Activated naive CD8-positive, alpha-beta T cell treated with anti-CD3 and anti-CD28 coated beads, Interleukin-2, amount 50 U/mL, for 24 hours (primary cell): ENCODE measurements at regions not wholly inside any gene's neighbourhood (a gene's known extent, or its start where the extent isn't known, plus 50 kb on each side); places are given as distances from the start of the nearest gene placed in this dataset.
"Not testable (repeated sequence)": the region's sequence is repeated elsewhere in the genome, so short reads cannot be mapped to it uniquely, and the experiment has no call there.

ENCODE experiments used
- ATAC-seq: fragments of 150-1000 bp; cut with Tn5 transposase; one replicate; pipeline ENCODE4 v1.10.0; 2021
- DNase-seq: peaks from one replicate; pipeline ENCODE4 v3.0.0; 2021
- H3K27ac Mint-ChIP-seq: one replicate; pipeline ENCODE4 v1.8.0; 2021; ENCODE audit warnings: mild to moderate bottlenecking, mixed read lengths
- H3K27me3 Mint-ChIP-seq: one replicate; pipeline ENCODE4 v1.8.0; 2021; ENCODE audit warnings: mixed read lengths
- H3K36me3 Mint-ChIP-seq: one replicate; pipeline ENCODE4 v1.8.0; 2021; ENCODE audit warnings: low read depth, mixed read lengths
- H3K4me1 Mint-ChIP-seq: one replicate; pipeline ENCODE4 v1.8.0; 2021; ENCODE audit warnings: mixed read lengths
- H3K4me3 Mint-ChIP-seq: one replicate; pipeline ENCODE4 v1.8.0; 2021; ENCODE audit warnings: mild to moderate bottlenecking, moderate library complexity, mixed read lengths
- H3K9me3 Mint-ChIP-seq: one replicate; pipeline ENCODE4 v1.8.0; 2021; ENCODE audit warnings: mixed read lengths

DNA sequence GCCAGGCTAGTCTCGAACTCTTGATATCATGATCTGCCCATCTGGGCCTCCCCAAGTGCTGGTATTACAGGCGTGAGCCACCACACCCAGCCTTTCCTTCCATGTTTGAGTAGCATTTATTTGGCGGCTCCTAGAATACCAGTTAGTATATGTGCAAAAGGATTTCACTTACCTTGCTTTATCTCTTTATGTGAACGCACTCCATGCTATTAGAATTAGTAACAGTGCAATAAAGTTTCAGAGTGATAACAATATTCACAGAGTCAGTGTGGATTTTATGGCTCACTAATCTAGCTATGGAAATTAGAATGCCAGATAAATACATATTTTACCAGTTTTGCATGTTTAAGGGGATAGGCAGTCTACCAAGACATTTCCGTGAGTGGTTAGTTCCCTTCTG lies 74.4 kb upstream of the NIPBL start:
- peaks cover 2% of the 10 kb centered on the region for H3K27me3 Mint-ChIP-seq
- no peaks in the 10 kb centered on the region for H3K9me3 Mint-ChIP-seq
- H3K27ac Mint-ChIP-seq: no peak overlapping the region

GRCh38 chr5:36813249-36813648 lies 63.3 kb upstream of the NIPBL start:
- not testable (repeated sequence) for H3K4me1 Mint-ChIP-seq, ATAC-seq

More for the DNA sequence above, 74.4 kb upstream of the NIPBL start:
- DNase-seq: no peak
- H3K4me1 Mint-ChIP-seq: no peaks in the 10 kb centered on the region
- no peaks in the 10 kb centered on the region for H3K36me3 Mint-ChIP-seq
- H3K4me3 Mint-ChIP-seq: no peak overlapping the region
- no peak for ATAC-seq

GRCh38 chr5:36815871-36816270 lies 60.7 kb upstream of the NIPBL start:
- no peaks in the 10 kb centered on the region for H3K9me3 Mint-ChIP-seq
- DNase-seq (no peak), ATAC-seq (no peak)
- no peaks in the 10 kb centered on the region for H3K36me3 Mint-ChIP-seq
- no peak overlapping the region for H3K4me3 Mint-ChIP-seq
- H3K27me3 Mint-ChIP-seq: peaks cover 8% of the 10 kb centered on the region
- no peaks in the 10 kb centered on the region for H3K4me1 Mint-ChIP-seq
- no peak overlapping the region for H3K27ac Mint-ChIP-seq

More at GRCh38 chr5:36813249-36813648, 63.3 kb upstream of the NIPBL start:
- DNase-seq, H3K36me3 Mint-ChIP-seq, H3K4me3 Mint-ChIP-seq, H3K27me3 Mint-ChIP-seq, H3K27ac Mint-ChIP-seq, H3K9me3 Mint-ChIP-seq: not testable (repeated sequence)

- no peaks in the 10 kb centered on the region for H3K36me3 Mint-ChIP-seq
- no peak overlapping the region for H3K4me3 Mint-ChIP-seq
- DNase-seq: no peak
- no peaks in the 10 kb centered on the region for H3K9me3 Mint-ChIP-seq
- peaks cover 27% of the 10 kb centered on the region for H3K27me3 Mint-ChIP-seq
- no peak for ATAC-seq
- H3K4me1 Mint-ChIP-seq: no peaks in the 10 kb centered on the region
- no peak overlapping the region for H3K27ac Mint-ChIP-seq
Measured at GRCh38 chr5:36820900-36821299, 55.7 kb upstream of the NIPBL start.

DNA sequence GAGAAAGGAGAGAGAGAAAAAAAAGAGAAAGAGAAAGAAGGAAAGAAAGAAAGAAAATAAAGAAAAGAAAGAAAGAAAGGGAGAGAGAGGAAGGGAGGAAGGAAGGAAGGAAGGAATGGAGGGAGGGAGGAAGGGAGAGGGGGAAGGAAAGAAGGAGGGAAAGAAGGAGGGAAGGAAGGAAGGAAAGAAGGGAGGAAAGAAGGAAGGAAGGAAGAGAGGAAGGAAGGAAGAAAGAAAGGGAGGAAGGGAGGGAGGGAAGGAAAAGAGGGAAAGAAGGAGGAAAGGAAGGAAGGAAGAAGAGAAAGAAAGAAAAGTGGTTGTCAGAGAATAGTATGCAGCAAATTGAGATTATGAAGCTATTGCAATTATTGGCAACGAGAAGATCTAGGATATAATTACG lies 49.9 kb upstream of the NIPBL start:
- H3K27me3 Mint-ChIP-seq: peaks cover 30% of the 10 kb centered on the region
- no peak overlapping the region for H3K27ac Mint-ChIP-seq
- no peaks in the 10 kb centered on the region for H3K9me3 Mint-ChIP-seq
- DNase-seq (no peak), ATAC-seq (no peak)
- no peaks in the 10 kb centered on the region for H3K36me3 Mint-ChIP-seq
- H3K4me1 Mint-ChIP-seq: no peaks in the 10 kb centered on the region
- no peak overlapping the region for H3K4me3 Mint-ChIP-seq
